Stomach smooth muscle (tissue), 2 donors: ENCODE measurements at regions not wholly inside any gene's neighbourhood (a gene's known extent, or its start where the extent isn't known, plus 50 kb on each side); places are given as distances from the start of the nearest gene placed in this dataset.

Source experiments
- H3K27ac ChIP-seq: one replicate; pipeline ENCODE4 v1.7.0; 2013; ENCODE audit warnings: mild to moderate bottlenecking, low read length, inconsistent platforms
- H3K27me3 ChIP-seq, 2 donors: one replicate each; pipeline ENCODE4 v1.7.0; 2013; ENCODE audit warnings: low read length in 2 of 2; ENCODE audit not compliant: insufficient read depth in 2 of 2, control insufficient read depth in 1 of 2
- H3K36me3 ChIP-seq, 2 donors: one replicate each; pipeline ENCODE4 v1.7.0; 2013; ENCODE audit warnings: low read length in 2 of 2; ENCODE audit not compliant: control insufficient read depth in 2 of 2, insufficient read depth in 2 of 2
- H3K4me1 ChIP-seq: one replicate; pipeline ENCODE4 v1.7.0; 2013; ENCODE audit warnings: low read length; ENCODE audit not compliant: control insufficient read depth, insufficient read depth
- H3K4me3 ChIP-seq, 2 donors: one replicate each; pipeline ENCODE4 v1.7.0; 2013; ENCODE audit warnings: low read length in 2 of 2
- H3K9ac ChIP-seq, 2 donors: one replicate each; pipeline ENCODE4 v1.7.0; 2013; ENCODE audit warnings: low read length in 2 of 2, mild to moderate bottlenecking in 1 of 2
- H3K9me3 ChIP-seq, 2 donors: one replicate each; pipeline ENCODE4 v1.7.0; 2013; ENCODE audit warnings: low read length in 2 of 2; ENCODE audit not compliant: control insufficient read depth in 2 of 2
- donor health status: healthy.
- donor health status: Pancreatic carcinoma.

DNA sequence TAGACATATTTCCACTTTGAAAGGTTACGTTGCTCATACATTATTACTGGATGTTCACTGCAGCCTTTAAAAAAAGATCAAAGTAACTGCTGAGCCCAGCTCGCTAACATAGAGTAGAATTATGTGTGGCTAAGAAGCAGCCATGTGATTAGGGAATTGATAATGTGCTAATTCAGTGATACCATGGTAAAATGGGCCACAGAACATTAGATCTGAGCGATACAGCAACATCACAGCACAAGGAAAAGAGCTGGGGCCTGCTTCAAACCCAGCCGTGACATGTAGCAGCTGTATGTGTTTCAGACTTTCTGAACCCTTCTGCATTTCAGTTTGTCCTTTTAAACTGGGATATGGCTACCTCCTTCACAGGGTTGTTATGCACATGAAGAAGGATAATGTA is 92.3 kb upstream of the LMNTD1 start:
- H3K4me1 ChIP-seq, result no peaks in the 10 kb centered on the region
- H3K4me3 ChIP-seq, result no peak overlapping the region
- H3K9ac ChIP-seq, result no peak overlapping the region
- H3K27me3 ChIP-seq, result no peaks in the 10 kb centered on the region
- no peaks in the 10 kb centered on the region for H3K36me3 ChIP-seq
- no peak overlapping the region for H3K27ac ChIP-seq
- H3K9me3 ChIP-seq, result no peaks in the 10 kb centered on the region

DNA sequence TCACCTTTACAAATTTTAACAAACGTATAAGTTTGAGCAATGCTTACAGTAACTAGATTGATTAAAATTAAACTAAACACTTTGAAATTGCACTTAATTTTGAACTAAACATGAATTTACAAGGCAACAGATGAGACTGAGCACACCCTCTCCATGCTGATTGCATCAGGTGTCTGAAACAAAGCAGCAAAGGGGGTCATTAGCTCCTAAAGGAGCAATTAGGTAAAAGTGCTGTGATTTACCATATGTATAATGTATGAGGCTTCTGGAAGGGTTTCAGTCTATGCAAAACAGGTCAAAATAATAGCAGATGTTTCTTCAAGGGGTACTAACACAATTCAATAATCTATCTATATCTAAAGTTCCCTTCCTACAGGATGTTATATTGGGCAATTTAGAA is 98.8 kb upstream of the LMNTD1 start:
- Histone ChIP-seq H3K36me3 (no peaks in the 10 kb centered on the region), H3K9ac (no peak overlapping the region), H3K4me3 (no peak overlapping the region), H3K9me3 (no peaks in the 10 kb centered on the region), H3K27me3 (no peaks in the 10 kb centered on the region), H3K4me1 (no peaks in the 10 kb centered on the region), H3K27ac (no peak overlapping the region)

DNA sequence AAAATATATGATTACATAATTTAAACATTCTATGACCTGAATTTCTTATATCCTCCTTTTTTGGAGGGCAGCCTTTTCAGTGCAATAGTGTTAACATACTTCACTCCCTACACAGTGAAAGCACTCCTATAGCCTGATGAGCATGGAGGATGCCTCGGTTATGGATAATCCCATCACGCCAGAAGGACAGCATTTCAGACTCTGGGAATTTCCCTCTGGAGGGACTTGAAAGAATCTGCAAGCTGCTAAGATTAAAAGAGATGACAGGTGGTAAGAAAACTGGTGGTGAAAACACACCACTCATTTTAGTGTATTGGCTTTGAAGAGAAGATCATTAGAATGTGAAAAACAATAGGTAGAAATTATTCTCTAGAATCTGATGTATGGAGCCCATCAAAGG is 99.3 kb upstream of the LMNTD1 start:
- Histone ChIP-seq H3K36me3 (no peaks in the 10 kb centered on the region), H3K9me3 (no peaks in the 10 kb centered on the region), H3K27me3 (no peaks in the 10 kb centered on the region), H3K9ac (no peak overlapping the region), H3K4me3 (no peak overlapping the region), H3K4me1 (no peaks in the 10 kb centered on the region), H3K27ac (no peak overlapping the region)

DNA sequence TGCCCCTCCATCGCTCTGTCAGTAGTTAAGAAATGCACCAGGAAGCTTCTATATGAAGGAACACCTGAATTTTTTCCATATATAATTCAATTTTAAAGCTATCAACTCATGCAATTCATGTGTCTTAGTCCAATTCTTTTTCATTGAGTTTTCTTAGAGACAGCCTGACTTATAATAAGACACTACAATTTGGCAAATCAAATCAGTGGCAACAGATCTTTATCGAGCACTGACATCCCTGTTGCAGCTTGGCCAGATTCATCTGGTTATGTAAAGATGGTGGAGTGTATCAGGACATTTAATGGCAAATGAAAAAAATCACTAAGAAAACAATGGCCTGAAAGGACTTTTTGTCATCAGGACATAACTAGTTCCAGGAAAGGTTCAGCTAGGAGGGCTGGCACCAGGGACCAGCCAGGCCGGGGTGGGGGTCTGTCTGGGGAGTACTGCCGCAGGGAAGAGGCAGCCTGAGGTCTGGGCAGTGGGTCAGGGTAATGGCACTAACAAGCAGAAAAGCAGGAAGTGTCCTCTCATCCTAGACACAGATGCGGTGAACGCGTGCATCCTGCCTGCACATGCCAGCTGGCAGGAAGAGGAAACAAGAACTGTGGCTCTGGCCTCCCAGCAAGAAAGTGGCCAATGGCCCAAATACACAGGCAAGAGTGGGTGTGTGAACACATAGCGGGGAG is 100.5 kb upstream of the LMNTD1 start:
- H3K9ac ChIP-seq, result no peak overlapping the region
- no peaks in the 10 kb centered on the region for H3K36me3 ChIP-seq
- no peak overlapping the region for H3K27ac ChIP-seq
- H3K4me1 ChIP-seq, result no peaks in the 10 kb centered on the region
- no peak overlapping the region for H3K4me3 ChIP-seq
- no peaks in the 10 kb centered on the region for H3K27me3 ChIP-seq
- no peaks in the 10 kb centered on the region for H3K9me3 ChIP-seq

DNA sequence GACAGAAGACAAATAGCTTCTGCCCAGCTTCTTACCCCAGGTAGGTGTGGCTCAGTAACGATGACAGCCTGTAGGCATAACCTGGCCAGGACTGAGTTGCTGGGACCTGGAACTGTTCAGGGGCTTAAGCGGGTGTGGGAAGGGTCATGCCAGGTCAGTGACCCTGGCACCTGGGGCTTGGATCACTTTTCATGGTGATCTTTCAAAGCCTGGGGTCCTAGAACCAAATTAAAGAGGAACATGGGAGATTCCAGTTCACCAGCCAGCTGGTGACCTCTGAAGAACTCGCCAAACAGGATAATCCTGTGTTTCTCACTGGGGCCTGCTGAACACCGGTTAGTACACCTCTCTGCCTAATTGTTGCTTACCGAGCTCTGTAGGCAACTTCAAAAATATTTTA is 102.6 kb upstream of the LMNTD1 start:
- Histone ChIP-seq H3K4me1 (no peaks in the 10 kb centered on the region), H3K9ac (no peak overlapping the region), H3K27me3 (no peaks in the 10 kb centered on the region), H3K4me3 (no peak overlapping the region), H3K36me3 (no peaks in the 10 kb centered on the region), H3K9me3 (no peaks in the 10 kb centered on the region), H3K27ac (no peak overlapping the region)

DNA sequence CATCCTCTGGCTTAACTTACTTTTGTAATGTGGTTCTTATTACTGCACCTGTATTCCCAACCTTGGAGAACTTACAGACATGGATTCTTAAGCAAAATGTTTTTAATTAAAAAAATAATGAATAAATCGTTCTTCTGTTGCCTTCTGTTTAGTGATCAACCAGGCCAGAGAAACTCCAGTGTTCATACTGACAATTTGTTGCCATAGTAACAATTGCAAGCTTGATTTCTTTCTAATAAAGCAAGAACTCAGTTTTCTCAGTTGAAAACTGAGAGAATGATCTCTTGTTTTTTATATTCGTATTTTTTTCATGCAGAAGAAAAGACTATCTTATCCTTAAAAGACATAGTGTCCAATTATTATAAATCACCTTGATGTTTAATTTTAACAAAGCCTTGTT is 106.5 kb upstream of the LMNTD1 start:
- no peaks in the 10 kb centered on the region for H3K9me3 ChIP-seq
- H3K9ac ChIP-seq, result no peak overlapping the region
- H3K36me3 ChIP-seq, result no peaks in the 10 kb centered on the region
- H3K27me3 ChIP-seq, result no peaks in the 10 kb centered on the region
- no peak overlapping the region for H3K4me3 ChIP-seq
- no peak overlapping the region for H3K27ac ChIP-seq
- no peaks in the 10 kb centered on the region for H3K4me1 ChIP-seq

DNA sequence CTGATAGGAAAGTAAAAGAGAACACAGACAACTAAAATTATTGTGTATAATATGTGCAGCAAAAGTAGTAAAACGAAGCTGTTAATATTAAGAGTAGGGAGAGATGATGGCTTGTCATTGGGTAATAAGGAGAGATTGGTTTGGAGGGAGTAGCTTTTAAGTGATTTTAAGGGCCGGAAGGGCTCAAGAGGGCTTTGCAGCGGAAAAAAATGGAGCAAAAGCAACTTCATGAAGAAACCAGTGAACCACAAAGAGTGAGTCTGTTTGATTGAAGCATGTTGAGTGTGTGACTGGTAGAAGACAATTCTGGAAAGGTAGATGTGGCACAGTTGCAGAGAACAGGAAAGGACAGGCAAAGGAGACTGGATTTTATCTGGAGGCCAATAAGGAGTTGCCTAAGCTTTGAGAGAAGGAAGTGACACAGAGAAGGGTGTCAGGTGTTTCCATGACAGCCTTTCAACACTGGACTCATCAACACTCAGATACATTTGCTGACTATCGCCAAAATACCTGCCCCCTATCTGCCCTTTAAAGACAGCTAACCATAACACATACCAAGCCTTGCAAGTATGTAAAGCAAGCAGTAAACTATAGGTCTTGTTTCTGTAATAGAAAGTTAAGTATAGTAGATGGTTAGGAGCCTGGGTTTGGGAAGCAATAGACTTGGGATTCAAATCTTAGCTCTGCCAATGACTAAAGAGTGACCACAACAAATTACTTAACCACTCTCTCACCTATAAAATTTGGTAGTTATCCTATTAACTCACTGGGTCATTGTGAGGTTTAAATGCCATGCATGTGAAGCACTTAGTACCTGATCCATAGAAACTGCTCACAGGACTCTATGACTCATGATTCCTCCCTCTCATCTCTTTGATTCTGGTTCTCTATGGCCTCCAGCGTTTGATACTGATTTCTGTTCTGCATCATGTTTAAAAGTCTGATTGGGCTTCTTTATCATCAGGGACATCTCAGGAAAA is 117.3 kb upstream of the LMNTD1 start:
- Histone ChIP-seq H3K36me3 (no peaks in the 10 kb centered on the region), H3K27me3 (no peaks in the 10 kb centered on the region), H3K9me3 (no peaks in the 10 kb centered on the region), H3K4me1 (no peaks in the 10 kb centered on the region), H3K9ac (no peak overlapping the region), H3K27ac (no peak overlapping the region), H3K4me3 (no peak overlapping the region)

DNA sequence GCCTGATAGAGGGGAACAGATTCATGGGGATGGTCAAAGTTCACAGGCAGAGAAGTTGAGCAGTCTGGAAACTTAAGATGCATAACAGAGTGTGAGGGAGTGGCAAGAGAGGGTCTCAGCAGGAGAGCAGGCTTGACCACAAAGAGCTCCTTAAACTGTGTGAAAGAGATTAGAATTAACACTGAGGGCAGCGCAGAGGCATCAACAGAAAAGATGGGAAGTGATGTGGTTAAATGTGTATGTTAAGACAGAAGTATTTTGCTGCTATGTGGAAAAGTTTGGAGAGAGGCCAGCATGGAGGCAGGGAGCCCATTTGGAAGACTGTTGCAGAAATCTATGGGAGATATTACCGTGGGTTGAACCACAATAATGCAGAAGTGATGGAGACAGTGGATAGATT is 122.7 kb upstream of the LMNTD1 start:
- no peak overlapping the region for H3K9ac ChIP-seq
- no peak overlapping the region for H3K4me3 ChIP-seq
- H3K4me1 ChIP-seq, result no peaks in the 10 kb centered on the region
- no peaks in the 10 kb centered on the region for H3K9me3 ChIP-seq
- H3K27ac ChIP-seq, result no peak overlapping the region
- no peaks in the 10 kb centered on the region for H3K36me3 ChIP-seq
- H3K27me3 ChIP-seq, result no peaks in the 10 kb centered on the region

DNA sequence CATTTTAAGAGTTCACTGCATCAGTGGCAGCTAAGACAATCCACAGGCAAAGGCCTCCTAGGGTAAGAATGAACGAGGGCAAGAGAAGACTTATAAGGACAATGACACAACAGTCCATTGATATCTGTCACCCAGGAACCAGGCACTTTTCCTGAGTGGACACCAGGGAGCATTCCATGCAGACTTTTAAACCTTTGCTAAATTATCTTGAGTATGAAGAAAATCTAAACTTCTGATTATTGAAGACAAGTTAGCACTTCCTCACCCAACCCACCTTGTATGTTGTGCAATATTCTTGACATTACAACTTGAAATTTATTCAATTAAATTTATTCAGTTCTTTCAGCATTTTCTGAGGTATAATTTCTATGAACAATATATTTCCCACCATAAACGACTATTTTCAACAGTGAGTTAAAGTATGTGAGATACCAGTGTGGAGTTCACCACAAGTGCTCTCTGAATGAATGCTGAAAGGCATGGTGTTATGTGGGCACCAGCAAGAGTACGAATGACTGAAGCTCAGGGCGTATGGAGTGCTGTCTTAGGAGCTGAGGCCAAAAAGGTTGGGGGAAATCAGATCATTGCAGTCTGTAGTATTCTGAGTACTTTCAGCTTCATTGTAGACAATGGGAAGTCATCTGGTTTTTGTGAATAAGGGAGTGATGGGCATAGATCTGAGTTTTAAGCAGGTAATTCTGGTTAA is 124.3 kb upstream of the LMNTD1 start:
- H3K4me3 ChIP-seq, result no peak overlapping the region
- H3K27me3 ChIP-seq, result no peaks in the 10 kb centered on the region
- no peaks in the 10 kb centered on the region for H3K36me3 ChIP-seq
- H3K27ac ChIP-seq, result no peak overlapping the region
- H3K9ac ChIP-seq, result no peak overlapping the region
- no peaks in the 10 kb centered on the region for H3K4me1 ChIP-seq
- no peaks in the 10 kb centered on the region for H3K9me3 ChIP-seq

DNA sequence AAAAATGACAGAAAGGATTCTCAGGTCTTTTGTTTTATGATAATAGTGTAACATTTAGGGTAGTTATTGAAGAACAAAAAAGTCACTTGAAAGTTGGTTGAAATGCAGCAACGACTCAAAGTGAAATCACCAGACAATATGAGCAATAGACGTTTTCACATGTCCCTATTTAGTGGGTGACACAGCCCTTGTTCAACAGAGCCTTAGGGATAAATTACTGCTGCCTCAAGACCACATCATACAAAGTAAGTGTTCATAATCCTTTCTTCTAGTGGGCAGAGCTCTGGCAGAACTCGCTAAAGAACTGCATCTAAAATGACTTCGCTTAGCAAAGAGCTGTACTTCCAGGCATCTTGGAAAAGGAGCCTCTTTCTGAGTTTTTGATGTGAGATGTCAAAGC is 128.5 kb upstream of the LMNTD1 start:
- Histone ChIP-seq H3K4me1 (no peaks in the 10 kb centered on the region), H3K9ac (no peak overlapping the region)

More for the DNA sequence above, 128.5 kb upstream of the LMNTD1 start:
- H3K4me3 ChIP-seq, result no peak overlapping the region
- H3K27me3 ChIP-seq, result no peaks in the 10 kb centered on the region
- no peak overlapping the region for H3K27ac ChIP-seq
- H3K9me3 ChIP-seq, result no peaks in the 10 kb centered on the region
- H3K36me3 ChIP-seq, result no peaks in the 10 kb centered on the region
